ENCODE measurements at regions not wholly inside any gene's neighbourhood (a gene's known extent, or its start where the extent isn't known, plus 50 kb on each side); places are given as distances from the start of the nearest gene placed in this dataset.
"Not testable (repeated sequence)": the region's sequence is repeated elsewhere in the genome, so short reads cannot be mapped to it uniquely, and the experiment has no call there.

DNA sequence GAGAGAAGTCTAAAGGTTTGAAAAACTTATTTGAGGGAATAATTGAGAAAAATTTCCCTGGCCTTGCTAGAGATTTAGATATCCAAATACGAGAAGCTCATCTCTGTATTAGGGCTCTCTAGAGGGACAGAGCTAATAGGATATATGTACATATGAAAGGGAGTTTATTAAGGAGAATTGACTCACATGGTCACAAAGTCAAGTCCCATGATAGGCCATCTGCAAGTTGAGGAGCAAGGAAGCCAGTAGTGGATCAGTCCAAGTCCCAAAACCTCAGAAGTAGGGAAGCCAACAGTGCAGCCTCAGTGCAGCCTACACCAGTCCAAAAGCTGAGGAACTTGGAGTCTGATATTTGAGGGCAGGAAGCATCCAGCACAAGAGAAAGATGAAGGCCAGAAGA lies 126.7 kb downstream of the PJA2 start:
- H3K9ac ChIP-seq (ENCODE audit: low read length); H3K4me1 ChIP-seq (ENCODE audit: control insufficient read depth in 2 of 2, insufficient read depth in 2 of 2, low read length in 2 of 2); H3K9me3 Mint-ChIP-seq (ENCODE audit: insufficient read depth); DNase-seq; H3K4me3 ChIP-seq (ENCODE audit: control extremely low read depth in 1 of 5, extremely low read depth in 1 of 5, insufficient read depth in 1 of 5, low read depth in 2 of 5, low read length in 4 of 5); H3K79me2 ChIP-seq (ENCODE audit: control insufficient read depth, insufficient read depth, low read length); H3K36me3 ChIP-seq (replicated peaks in 1 of 2; ENCODE audit: control extremely low read depth in 1 of 2, control insufficient read depth in 1 of 2, extremely low read depth in 1 of 2, insufficient read depth in 2 of 2, low read length in 1 of 2); ATAC-seq (ENCODE audit: low read depth); H3K4me1 Mint-ChIP-seq; CTCF ChIA-PET; H3K27me3 Mint-ChIP-seq; H3K9me3 ChIP-seq (ENCODE audit: control extremely low read depth in 1 of 3, control insufficient read depth in 2 of 3, insufficient read depth in 1 of 3, low read length in 2 of 3); H3K27ac Mint-ChIP-seq; H3K4me2 ChIP-seq (replicated peaks; ENCODE audit: low read depth, low read length, poor library complexity, severe bottlenecking); H3K4me3 Mint-ChIP-seq; intact Hi-C loops (cut with micrococcal nuclease); H3K27me3 ChIP-seq (replicated peaks in 1 of 4; ENCODE audit: control extremely low read depth in 1 of 4, control insufficient read depth in 3 of 4, insufficient read depth in 4 of 4, low read length in 3 of 4); H2AFZ ChIP-seq (ENCODE audit: insufficient read depth, low read depth, low read length, poor library complexity, severe bottlenecking); H3K27ac ChIP-seq (ENCODE audit: low read length in 2 of 2); H4K20me1 ChIP-seq (ENCODE audit: control insufficient read depth, insufficient read depth, low read length, poor library complexity, severe bottlenecking); POLR2A ChIA-PET: not testable (repeated sequence)
- WGBS (ENCODE audit: insufficient coverage), result no CpG with 5 or more reads among the region's 1 CpG

DNA sequence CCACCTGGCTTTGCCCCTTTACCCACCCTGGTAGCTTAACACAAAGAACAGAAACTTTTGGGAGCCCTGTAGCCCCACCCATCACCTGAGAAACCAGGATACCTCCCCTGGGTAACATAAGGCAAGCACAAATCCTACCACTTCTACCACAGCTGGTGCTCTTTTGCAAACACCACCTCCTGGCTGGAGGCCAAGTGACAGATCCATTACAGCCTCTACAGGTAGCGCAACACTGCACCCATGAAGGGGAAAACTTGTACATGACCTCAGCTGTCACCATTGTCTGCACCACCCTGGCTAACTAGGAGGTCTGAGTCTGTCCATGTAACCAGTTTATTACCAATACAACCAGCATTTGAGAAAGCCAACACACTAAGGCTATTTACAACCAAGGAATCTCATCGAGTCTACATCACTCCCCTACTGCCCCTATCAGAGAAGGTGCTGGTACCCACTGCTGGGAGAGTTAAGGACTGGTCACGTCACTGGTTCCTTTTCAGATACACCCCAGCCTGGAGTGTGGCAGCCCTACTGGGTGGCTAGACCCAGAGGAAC lies 128.6 kb downstream of the PJA2 start:
- peaks cover 5% of the 10 kb centered on the region for H3K9me3 Mint-ChIP-seq (ENCODE audit: insufficient read depth)
- TF ChIP-seq EZH2 (IDR thresholded peaks at IDR 0.05; ENCODE audit: borderline replicate concordance, insufficient read depth, low read depth, low read length, poor library complexity, severe bottlenecking), result no peak
- TF ChIP-seq, protein P1, sequence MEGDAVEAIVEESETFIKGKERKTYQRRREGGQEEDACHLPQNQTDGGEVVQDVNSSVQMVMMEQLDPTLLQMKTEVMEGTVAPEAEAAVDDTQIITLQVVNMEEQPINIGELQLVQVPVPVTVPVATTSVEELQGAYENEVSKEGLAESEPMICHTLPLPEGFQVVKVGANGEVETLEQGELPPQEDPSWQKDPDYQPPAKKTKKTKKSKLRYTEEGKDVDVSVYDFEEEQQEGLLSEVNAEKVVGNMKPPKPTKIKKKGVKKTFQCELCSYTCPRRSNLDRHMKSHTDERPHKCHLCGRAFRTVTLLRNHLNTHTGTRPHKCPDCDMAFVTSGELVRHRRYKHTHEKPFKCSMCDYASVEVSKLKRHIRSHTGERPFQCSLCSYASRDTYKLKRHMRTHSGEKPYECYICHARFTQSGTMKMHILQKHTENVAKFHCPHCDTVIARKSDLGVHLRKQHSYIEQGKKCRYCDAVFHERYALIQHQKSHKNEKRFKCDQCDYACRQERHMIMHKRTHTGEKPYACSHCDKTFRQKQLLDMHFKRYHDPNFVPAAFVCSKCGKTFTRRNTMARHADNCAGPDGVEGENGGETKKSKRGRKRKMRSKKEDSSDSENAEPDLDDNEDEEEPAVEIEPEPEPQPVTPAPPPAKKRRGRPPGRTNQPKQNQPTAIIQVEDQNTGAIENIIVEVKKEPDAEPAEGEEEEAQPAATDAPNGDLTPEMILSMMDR (IDR thresholded peaks at IDR 0.05), result no peak
- H4K20me1 ChIP-seq (ENCODE audit: control insufficient read depth, insufficient read depth, low read length, poor library complexity, severe bottlenecking), result no peaks in the 10 kb centered on the region
- DNase-seq (no peak), ATAC-seq (ENCODE audit: low read depth) (no peak)
- no peaks in the 10 kb centered on the region for H3K27me3 Mint-ChIP-seq
- intact Hi-C loops (cut with micrococcal nuclease), result no loop called here
- H3K4me3 ChIP-seq (ENCODE audit: control extremely low read depth in 1 of 5, extremely low read depth in 1 of 5, insufficient read depth in 1 of 5, low read depth in 2 of 5, low read length in 4 of 5), result no peak overlapping the region
- no peaks in the 10 kb centered on the region for H3K27me3 ChIP-seq (replicated peaks in 1 of 4; ENCODE audit: control extremely low read depth in 1 of 4, control insufficient read depth in 3 of 4, insufficient read depth in 4 of 4, low read length in 3 of 4)
- CTCF ChIA-PET, result no interaction called here
- WGBS (ENCODE audit: insufficient coverage), result 88% methylated on average over 1 of the region's 3 CpGs
- no peaks in the 10 kb centered on the region for H3K36me3 ChIP-seq (replicated peaks in 1 of 2; ENCODE audit: control extremely low read depth in 1 of 2, control insufficient read depth in 1 of 2, extremely low read depth in 1 of 2, insufficient read depth in 2 of 2, low read length in 1 of 2)
- H3K9ac ChIP-seq (ENCODE audit: low read length), result no peak overlapping the region
- POLR2A ChIA-PET, result no interaction called here
- H3K4me1 ChIP-seq (ENCODE audit: control insufficient read depth in 2 of 2, insufficient read depth in 2 of 2, low read length in 2 of 2), result no peaks in the 10 kb centered on the region
- no peaks in the 10 kb centered on the region for H3K4me1 Mint-ChIP-seq
- H3K27ac ChIP-seq (ENCODE audit: low read length in 2 of 2), result no peak overlapping the region
- H3K79me2 ChIP-seq (ENCODE audit: control insufficient read depth, insufficient read depth, low read length), result no peaks in the 10 kb centered on the region
- H2AFZ ChIP-seq (ENCODE audit: insufficient read depth, low read depth, low read length, poor library complexity, severe bottlenecking), result no peak overlapping the region
- H3K27ac Mint-ChIP-seq, result no peak overlapping the region
- H3K9me3 ChIP-seq (ENCODE audit: control extremely low read depth in 1 of 3, control insufficient read depth in 2 of 3, insufficient read depth in 1 of 3, low read length in 2 of 3), result peaks cover 0 to 3% (median 0%) of the 10 kb centered on the region in 3 donors
- no peak overlapping the region for H3K4me3 Mint-ChIP-seq
- H3K4me2 ChIP-seq (replicated peaks; ENCODE audit: low read depth, low read length, poor library complexity, severe bottlenecking), result no peak overlapping the region

All from B cell (primary cell).